Fibroblast of skin of right biceps (primary cell): ENCODE measurements at regions not wholly inside any gene's neighbourhood (a gene's known extent, or its start where the extent isn't known, plus 50 kb on each side); places are given as distances from the start of the nearest gene placed in this dataset.
"Not testable (repeated sequence)": the region's sequence is repeated elsewhere in the genome, so short reads cannot be mapped to it uniquely, and the experiment has no call there.

Experiments used
- DNase-seq: peaks from one replicate; pipeline ENCODE4 v3.0.0-alpha.2; 2013

DNA sequence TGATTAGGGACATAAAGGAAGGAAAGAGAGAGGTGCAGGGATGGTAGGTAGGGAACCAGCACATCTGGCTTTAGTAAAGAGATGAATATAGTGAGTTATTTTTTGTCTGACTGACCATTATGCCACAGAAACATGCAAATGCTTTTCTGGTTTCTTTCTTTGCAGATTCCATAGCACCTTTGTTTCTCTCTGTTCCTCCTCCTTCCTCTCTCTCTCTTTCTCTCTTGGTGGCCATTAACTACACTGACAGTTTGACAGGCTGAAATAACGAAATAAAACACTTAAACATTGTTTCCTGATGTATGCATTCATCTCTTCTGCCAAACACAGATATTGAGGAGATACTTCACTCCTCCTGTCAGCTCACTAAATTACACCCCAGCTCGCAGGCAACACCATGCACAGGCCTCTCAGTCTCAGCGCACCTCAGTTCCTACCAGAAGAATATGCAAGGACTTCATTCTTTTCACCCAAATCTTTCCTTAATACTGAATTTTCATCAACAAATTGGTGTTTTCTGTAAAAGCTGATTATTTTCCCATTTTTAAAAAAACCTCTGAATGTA, 406.9 kb upstream of the SOX5 start:
- DNase-seq = no peak

DNA sequence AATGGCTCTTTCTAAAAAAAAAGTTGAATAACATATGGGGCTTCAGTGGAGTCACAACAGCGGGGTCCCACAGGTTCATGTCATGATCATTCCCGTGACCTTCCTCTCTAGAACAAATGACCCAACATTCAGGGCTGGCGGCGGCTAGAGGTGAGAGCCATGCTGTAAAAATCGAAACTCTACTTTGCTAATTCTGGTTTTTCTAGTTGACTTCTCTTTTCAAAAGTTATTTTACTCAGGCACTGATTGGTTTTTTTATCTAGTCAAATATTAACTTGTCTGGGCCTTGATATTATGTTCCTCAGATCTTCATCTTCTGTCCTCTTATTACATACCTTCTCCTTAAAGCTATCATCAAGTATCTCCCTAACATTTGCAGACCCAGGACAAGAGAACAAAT, 402.9 kb upstream of the SOX5 start:
- no peak for DNase-seq

DNA sequence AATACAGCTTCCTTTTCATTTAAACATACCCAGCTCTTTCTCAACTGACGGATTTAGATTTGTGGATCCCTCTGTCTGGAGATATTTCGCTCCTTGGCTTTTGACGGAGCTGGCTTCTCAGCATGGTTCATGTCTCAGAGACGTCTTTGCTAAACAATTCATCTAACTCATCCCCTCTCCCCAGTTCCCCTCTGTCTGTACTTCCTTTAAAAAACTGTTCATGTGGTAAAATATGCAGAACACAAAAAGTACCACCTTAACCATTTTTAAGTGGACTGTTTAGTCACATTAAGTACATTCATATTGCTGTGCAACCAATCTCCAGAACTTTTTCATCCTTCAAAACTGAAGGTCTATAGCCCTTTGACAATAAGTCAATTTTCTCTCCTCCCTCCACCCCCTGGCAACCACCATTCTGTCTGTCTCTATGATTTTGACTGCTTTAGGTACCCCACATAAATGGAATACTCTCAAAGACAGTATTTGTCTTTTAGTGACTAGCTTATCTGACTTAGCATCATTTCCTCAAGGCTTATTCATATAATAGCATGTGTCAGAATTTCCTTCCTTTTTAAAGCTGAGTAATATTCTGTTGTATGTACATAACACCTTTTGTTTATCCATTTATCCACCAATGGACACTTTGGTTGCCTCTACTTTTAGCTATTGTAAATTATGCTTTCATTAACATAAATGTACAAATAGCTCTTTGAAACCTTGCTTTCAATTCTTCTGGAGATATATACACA, 399.8 kb upstream of the SOX5 start:
- DNase-seq = no peak

DNA sequence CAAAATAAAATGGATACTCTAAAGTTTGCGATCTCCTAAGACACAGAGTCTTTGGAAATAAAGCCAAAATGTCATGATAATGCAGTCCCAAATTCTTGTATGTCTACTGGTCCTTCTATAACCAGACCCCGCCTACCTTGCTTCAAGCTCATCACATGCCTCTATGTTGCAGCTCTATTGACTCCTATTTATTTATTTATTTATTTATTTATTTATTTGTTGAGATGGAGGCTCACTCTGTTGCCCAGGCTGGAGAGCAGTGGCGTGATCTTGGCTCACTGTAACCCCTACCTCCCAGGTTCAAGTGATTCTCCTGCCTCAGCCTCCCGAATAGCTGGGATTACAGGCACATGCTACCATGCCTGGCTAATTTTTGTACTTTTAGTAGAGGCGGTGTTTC, 398.7 kb upstream of the SOX5 start:
- not testable (repeated sequence) for DNase-seq

DNA sequence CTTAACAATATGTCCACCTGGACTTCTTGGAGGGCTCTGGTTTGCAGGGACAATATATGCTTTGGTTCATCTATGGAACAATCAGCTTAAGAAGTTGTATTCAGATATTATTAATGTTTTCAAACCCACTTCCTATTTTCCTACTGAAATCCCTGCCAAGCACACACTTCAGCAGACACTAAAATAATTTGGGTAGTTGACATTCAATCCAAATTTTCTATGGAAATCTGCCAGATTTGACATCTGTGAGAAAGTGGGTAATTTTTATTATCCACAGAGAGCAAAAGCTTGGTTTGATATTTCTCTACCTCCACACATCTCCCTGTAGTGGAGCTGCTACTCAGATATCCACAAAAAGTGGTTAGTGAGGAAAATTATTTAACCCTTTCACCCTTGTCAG, 378.8 kb upstream of the SOX5 start:
- DNase-seq = no peak

DNA sequence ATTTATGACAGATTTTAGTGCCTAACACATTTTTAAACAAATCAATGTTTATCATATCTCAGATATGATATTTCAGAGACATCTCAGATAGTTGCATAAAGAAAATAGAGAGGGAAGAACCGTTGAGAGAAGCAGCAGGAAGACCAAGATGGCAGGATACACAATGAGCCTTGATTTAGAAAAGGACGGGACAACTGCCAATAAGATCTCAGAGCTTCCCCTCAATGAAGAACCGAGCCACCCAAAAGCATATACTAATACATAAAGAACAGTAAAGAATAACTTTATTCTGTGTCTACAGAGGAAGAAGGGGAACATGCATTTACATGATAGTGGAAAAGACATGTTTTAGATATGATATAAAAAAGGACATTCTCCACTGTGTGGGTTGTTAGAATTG, 375.9 kb upstream of the SOX5 start:
- DNase-seq = no peak

DNA sequence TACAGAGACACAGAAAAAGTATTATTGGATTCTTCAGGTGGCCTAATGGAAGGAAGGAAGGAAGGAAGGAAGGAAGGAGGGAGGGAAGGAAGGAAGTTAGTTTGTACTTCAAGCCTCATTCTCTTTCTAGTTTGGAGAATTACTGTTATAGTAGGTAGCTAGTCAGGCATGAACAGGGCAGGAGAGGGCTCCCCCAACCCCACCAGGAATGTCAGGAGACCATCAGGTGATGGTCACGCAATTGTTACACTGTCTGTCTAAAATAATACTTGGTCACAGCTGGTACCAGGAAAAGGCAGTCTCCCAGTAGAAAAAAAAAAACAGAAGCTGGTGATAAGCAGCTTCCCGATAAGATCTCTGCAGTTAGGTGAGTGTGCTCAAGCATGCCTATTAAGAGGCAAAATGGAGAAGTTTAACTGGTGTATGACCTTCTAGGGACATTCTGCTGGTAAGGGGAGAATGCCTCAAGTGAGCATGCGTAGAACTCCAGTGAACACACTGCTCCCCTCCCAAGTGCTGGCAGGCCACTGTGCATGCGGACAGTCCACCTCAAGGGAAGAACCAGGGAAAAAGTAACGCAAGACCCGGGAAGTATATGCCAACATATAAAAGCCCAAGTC, 358.4 kb upstream of the SOX5 start:
- no peak for DNase-seq

DNA sequence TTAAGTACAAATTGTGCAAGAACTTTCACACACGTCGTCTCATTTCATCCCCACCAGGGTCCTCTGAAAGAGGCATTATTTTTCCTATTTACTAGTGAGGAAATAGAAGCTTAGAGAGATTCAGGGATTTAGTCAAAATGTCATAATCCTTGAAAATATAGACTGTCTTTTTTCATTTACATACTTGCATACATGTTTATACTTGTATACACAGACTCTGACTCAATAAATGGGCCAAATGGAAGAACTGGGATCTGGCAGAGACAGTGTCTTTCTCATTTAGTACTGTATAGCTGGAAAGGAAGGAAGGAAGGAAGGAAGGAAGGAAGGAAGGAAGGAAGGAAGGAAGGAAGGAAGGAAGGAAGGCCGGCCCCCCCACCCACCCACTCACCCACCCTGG, 357.7 kb upstream of the SOX5 start:
- no peak for DNase-seq

DNA sequence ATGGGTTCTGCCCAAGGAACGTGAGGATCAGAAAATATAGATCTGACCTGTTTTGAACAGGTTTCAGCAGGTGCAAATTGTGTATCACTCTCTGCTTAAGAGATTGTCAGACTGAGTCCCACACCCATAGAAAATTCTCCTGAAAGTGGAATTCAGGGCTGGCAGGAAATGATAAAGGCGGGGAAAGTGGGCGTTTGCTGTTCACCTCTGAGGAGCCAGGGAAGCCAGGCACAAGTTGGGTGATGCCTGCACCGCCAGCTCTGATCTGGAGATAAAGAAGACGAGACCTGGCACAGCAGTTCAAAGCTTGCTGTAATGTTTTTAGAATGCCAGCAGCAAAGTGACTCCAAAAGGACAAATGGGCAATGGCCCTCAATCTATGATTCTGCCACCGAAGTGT, 356.5 kb upstream of the SOX5 start:
- DNase-seq = no peak

DNA sequence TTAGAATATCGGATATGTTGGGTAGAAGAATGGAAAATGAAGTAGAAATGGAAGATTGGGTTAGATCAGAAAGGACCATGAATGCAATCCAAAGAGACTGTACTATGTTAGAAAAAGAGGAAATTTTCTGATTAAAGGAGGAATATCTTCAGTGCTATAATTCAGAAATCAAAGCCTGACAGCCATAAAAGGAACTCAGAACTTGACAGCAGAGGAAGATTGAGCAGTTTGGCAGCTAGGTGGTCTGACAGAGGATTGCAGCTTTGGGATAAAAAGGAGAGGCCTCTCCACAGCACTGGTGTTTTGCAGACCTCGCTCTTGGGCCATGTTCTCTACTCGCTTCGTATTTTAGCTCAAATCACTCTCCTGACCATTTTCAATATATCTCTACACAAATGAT, 354.8 kb upstream of the SOX5 start:
- no peak for DNase-seq

DNA sequence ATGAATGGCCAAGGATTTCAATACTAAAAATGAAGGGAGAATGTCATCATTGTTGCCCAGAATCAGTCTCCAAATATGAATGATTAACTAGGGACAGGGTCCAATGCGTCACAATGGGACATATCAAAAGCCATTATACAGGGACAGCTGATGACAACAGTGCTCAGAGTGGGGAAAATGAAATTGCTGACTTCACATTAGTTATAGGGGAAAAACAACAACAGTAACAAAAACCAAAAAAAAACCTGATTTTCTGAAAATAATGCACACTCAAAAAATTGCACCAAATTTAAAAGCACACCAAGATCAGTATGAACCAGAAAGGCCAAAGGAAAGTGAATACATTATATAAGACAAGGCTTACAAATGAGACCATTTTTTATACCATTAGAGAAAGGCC, 353.2 kb upstream of the SOX5 start:
- DNase-seq = no peak

DNA sequence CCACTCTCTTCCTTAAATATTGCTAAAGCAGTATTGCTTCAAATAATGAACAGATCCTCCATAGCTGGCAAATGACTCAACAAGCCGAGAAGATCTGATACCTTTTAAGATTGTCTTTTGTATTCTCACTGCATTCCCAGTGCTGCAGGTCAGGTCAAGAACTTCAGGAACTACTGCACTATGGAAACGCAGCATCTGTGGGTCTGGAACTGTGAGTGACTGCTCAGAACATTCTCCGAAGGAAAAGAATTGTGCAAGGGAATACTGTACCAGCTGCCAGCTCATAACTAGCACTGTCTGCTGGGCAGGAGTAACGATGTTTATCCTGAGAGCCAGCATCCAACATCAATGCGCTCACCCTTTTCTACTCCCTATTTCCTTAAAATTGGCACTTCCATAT, 348.0 kb upstream of the SOX5 start:
- DNase-seq = no peak

DNA sequence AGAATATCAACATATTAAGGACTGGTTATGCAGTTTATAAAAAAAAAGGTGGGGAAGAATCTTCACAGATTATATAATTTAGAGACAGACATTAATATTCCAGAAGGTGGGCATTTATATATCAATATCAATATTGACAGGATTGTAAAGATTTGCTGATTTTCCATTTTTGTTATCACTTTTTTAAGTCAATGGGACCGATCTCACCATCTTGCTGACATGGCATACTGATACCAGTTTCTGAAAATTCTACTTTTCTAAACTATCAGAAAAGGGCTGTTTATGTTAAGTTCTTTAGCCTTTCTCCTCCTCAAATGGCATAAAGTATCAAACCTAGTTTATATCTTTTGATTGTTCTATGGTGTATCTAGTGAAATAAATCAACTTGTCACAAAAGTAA, 344.1 kb upstream of the SOX5 start:
- no peak for DNase-seq

DNA sequence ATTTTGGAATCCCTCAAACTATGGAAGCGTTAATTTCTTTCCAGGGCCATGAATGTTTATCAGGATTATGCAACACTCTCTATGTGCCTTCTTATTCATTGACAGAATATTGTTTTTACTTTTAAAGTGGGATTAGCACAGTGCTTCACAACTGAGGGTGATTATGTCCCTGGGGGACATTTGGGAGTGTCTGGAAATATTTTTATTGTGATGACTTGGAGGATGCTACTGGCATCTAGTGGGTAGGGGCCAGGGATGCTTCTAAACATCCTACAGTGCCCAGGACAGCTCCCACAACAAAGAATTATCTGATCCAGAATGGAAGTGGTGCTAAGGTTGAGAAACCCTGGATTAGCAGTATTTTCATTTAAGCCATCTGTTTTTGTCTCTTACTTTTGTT, 338.5 kb upstream of the SOX5 start:
- no peak for DNase-seq

DNA sequence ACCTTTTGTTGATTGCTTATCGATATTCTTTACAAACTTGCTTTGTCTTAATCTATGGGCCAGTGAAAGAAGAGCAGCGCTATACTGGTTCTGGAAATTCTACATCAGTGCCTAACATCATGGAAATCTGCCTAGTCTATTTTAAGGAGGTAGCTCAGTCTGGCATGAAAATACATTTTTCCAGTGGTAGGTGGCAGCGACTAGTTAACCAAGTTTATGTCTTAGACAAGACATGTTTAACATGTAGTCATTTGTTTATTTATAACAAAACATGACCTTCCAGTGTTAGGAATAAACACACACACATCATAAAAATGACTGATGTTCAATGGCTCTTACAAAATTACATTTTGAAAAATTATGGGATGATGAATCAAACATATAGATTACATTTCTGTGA, 336.0 kb upstream of the SOX5 start:
- no peak for DNase-seq

DNA sequence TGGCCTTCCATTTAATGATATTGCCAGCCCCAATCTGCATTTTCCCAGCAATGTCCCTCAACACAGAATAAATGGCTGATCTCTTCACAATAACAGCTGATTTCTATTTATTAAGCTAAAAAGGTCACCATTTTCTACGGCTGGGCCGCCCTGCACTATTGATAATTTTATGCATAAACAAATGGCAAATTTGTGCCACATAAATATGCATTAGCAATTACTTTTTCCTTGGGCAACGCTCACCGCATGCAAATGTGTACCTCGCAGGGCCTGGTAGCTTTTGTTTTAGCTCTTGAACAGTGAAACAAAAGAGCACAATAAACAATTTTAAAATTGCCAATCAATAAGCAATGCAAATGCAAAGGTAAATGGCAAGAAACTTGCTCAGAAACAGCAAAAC, 331.9 kb upstream of the SOX5 start:
- no peak for DNase-seq

DNA sequence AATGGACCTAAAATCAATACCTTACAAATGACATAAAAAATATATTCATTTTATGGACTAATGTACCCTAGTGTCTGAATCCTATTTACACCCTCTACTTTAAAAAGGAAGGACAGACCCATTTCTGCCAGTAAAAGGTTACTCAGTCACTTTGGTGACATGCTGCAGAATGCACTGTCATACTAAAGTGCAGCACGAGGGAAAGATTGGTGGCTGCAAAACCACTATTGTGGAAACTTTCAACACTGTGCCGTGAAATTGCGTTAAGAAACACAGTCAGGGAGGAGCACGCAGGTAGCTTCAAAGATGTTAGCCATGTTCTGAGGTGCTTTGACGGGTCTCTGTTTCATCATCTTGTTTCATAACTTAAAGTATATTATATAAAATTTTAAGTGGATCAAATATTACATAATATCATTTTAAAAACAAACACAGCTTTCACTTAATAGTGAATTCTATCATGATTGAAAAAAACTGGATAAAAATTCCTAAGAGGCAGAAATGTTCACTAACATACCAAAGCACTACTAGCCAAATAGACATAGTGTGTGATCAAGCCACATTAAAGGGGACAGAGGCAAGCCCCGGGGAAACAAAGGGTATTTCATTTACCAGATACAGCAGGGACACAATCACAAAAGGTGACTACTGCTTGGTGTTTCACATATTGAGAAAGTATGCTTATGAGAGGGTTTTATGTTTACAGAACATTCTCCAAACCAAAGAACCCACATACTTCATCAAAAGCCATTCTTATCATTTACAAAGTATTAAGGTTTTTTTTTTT, 330.8 kb upstream of the SOX5 start:
- no peak for DNase-seq

DNA sequence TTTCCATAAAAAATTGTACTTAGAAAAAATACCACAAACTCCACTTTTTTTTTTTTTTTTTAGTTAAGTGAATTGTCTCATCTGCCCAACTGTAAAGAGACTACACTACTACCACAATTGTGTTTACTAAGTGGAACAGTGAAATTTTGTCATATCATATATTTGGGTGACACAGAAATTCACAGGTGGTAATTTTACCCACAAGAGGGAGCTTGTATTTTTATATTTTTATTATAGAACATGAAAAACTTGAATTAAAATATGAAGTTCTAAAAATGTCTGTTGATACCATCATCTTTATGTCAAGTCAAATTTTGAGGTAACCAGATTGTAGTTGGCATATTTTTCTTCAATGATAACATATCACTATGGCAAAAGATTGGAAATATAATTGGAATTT, 329.4 kb upstream of the SOX5 start:
- DNase-seq = no peak

DNA sequence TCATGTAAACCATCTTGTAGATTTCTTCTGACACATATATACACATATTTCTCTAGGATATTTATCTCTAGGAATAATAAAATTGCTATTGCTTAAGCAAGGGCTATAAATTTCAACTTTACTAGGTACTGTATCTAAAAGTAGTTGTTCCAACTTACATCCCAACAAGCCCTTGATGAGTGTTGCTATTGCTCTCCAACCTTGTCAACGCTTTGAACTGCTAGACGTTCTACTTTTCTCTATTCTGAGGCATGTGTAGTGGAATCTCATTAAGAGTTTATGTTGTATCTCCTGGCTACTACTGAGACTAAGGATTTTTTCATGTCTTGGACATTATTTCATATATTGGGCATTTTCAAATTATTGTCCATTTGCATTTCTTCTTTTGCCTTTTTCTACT, 321.5 kb upstream of the SOX5 start:
- no peak for DNase-seq

DNA sequence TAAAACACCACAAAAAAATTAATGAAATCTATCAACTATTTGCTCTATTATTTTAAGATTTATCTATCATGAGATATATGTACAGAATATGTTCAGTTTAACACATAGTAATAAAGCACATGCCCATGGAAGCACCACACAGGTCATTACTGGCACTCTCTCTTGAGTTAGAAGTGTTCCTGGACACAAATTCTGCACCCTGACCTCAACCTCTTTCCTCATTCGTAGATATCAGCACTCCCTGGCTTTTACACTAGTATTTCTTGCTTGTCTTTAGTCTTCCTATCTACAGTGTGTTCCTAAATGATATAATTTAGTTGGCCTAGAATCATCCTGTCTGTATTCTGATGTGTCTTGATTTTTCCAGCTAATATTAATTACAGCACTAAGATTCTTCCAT, 321.0 kb upstream of the SOX5 start:
- no peak for DNase-seq

DNA sequence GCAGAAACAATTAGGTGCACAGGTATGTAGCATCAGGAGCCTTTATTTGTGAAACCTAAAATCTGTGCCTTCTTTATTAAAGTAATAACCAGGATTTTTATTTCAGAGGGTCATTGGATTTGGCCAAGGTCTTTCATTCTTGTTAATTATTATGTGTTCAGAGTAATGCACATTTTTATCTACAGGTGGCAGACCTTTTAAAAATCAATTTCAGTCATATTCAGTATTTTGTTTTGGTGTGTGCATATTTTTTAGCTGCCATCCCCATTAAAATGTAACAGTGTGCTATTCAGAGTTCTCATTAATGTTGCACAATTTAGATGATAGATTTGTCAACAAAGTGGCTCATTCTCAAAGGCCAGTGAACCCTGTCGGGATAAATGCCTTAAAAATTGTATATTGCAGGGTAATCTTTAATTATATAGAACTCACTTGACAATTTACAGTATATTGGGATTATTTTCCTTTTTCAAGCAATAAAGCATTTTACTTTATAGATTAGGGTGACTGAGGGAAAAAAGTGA, 319.3 kb upstream of the SOX5 start:
- DNase-seq = no peak

DNA sequence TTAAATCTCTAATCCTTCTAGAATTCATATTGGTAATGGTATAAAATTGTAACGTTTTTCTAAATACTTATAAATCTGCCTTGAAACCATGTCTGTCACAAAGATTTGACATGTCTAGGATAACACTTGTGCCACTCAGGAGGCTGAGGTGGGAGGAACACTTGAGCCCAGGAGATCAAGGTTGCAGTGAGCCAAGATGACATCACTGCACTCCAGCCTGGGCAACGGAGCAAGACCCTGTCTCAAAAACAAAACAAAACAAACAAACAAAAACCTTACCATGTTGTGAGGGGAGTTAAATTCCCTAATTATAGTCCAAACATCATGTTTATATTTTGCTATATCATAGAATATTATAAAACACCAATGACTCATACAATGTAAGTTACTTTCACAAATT, 317.5 kb upstream of the SOX5 start:
- no peak for DNase-seq

DNA sequence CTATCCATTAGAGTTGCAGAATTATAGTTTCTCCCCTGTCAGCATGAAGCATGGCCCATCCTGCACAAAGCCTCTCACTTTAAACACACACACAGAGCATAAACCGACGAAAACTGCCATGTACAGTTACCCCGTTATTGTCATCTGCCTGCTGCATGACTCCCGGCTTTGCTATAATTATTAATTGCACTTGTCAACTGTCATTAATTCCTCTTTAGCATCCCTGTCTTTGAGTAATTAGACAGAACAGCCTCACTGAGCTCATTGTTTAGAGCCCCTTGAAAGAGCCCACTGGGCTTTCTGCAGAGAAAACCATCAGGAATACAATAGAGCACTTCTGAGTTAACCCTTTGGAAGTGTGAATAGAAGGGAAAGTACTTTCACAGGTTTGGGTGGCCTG, 307.2 kb upstream of the SOX5 start:
- no peak for DNase-seq
